ENCODE measurements at regions not wholly inside any gene's neighbourhood (a gene's known extent, or its start where the extent isn't known, plus 50 kb on each side); places are given as distances from the start of the nearest gene placed in this dataset.
"Not testable (repeated sequence)": the region's sequence is repeated elsewhere in the genome, so short reads cannot be mapped to it uniquely, and the experiment has no call there.

DNA sequence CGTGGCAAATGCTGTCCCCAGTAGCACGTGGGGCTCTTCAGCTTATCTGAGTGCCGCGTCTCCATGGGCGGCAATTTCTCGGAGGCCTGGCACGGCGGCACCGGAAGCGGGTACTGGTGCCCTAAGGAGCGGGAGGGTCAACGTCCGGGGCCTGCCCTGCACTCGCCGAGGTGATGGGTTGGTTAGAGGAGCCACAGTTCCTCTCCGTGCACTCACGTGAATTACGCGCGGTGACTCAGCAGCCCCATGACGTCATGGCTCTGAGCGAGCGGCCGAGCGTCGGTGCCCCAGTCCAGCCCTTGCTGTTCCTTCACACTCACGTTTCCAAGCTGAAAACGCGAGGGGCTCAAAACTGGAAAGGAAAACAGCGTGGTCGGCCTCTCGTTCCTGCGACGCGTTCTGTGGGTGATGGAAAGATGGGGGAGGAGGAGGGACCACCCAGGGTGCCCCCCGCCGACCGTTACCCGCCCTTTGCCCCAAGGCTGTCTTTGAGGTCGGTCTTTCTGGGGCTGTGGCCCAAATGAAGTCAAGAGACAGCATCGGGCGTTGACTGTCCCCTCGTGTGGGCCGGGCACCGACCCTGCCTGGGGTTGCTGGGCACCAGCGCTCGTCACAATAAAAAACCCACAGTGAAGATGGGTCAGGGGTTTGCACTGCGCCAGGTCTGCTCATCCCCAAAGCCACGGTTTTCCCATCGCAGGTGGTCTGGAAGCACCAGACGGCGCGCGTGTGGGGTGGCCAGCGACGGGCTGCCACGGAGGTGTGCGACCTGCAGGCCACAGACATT, 70.4 kb upstream of the CFAP46 start:
- in situ Hi-C loops (cut with MboI; ENCODE audit: low sequenced_read_pairs, unreplicated experiment): no loop called here
- DNase-seq (ENCODE audit: low spot score): no peak
- TF ChIP-seq, protein P1, sequence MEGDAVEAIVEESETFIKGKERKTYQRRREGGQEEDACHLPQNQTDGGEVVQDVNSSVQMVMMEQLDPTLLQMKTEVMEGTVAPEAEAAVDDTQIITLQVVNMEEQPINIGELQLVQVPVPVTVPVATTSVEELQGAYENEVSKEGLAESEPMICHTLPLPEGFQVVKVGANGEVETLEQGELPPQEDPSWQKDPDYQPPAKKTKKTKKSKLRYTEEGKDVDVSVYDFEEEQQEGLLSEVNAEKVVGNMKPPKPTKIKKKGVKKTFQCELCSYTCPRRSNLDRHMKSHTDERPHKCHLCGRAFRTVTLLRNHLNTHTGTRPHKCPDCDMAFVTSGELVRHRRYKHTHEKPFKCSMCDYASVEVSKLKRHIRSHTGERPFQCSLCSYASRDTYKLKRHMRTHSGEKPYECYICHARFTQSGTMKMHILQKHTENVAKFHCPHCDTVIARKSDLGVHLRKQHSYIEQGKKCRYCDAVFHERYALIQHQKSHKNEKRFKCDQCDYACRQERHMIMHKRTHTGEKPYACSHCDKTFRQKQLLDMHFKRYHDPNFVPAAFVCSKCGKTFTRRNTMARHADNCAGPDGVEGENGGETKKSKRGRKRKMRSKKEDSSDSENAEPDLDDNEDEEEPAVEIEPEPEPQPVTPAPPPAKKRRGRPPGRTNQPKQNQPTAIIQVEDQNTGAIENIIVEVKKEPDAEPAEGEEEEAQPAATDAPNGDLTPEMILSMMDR (IDR thresholded peaks at IDR 0.05; ENCODE audit: borderline replicate concordance, control extremely low read depth, extremely low read depth, insufficient read depth, missing control alignments): no peak

DNA sequence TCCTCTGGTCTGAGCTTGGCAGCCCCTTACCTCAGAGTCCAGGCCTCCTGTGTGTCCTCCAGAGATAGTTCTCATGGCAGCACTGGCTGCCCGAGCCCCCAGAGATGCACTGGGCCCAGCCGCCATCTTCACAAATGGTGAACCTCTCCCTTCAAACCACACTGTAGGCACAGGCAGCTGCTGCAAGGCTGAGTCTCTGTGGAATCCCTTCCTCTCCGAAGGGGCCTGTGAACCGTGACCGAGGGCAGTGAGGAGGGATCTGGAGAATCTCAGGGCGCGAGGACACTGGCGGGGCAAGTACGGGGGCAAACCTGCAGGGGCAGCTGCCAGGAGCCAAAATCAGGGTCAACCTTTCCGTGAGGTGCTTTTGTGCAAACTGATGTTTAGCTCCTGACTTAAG, 69.5 kb upstream of the CFAP46 start:
- no peak for DNase-seq (ENCODE audit: low spot score)
- TF ChIP-seq, protein P1 (IDR thresholded peaks at IDR 0.05; ENCODE audit: borderline replicate concordance, control extremely low read depth, extremely low read depth, insufficient read depth, missing control alignments): no peak
- in situ Hi-C loops (cut with MboI; ENCODE audit: low sequenced_read_pairs, unreplicated experiment): no loop called here

DNA sequence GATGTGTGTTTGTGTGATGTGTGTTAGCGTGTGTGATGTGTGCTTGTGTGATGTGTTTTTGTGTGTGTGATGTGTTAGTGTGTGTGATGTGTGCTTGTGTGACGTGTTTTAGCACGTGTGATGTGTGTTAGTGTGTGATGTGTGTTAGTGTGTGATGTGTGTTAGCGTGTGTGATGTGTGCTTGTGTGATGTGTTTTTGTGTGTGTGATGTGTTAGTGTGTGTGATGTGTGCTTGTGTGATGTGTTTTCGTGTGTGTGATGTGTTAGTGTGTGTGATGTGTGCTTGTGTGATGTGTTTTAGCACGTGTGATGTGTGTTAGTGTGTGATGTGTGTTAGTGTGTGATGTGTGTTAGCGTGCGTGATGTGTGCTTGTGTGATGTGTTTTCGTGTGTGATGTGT, 69.0 kb upstream of the CFAP46 start:
- DNase-seq (ENCODE audit: low spot score); in situ Hi-C loops (cut with MboI; ENCODE audit: low sequenced_read_pairs, unreplicated experiment): not testable (repeated sequence)

DNA sequence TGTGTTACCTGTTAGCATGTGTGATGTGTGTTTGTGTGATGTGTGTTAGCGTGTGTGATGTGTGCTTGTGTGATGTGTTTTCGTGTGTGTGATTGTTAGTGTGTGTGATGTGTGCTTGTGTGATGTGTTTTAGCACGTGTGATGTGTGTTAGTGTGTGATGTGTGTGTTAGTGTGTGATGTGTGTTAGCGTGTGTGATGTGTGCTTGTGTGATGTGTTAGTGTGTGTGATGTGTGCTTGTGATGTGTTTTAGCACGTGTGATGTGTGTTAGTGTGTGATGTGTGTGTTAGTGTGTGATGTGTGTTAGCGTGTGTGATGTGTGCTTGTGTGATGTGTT, 68.4 kb upstream of the CFAP46 start:
- DNase-seq (ENCODE audit: low spot score); in situ Hi-C loops (cut with MboI; ENCODE audit: low sequenced_read_pairs, unreplicated experiment): not testable (repeated sequence)

DNA sequence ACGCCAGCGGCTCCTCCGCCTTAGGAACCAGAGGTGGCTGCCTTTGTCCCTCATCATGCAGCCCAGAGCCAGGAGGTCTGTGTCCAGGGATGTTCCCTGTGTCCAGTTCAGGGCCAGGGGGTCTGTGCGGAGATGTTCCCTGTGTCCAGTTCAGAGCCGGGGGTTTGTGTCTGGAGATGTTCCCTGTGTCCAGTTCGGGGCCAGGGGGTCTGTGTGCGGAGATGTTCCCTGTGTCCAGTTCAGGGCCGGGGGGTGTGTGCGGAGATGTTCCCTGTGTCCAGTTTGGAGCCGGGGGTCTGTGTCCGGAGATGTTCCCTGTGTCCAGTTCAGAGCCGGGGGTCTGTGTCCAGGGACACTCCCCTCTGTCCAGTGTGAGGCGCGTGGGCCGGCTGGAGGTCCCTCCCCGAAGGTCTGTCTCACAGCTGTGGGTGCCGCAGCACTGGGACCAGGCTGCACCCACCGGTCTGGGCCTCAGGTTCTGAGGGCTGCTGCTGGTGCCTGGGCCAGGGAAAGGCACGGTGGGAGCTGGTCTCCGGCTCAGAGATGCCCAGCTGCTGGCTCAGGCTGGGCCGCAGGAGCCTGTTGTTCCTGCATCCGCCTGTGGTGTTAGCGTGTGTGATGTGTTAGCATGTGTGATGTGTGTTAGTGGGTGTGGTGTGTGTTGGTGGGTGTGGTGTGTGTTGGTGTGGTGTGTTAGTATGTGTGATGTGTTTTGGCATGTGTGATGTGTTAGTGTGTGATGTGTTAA, 67.9 kb upstream of the CFAP46 start:
- in situ Hi-C loops (cut with MboI; ENCODE audit: low sequenced_read_pairs, unreplicated experiment): no loop called here
- TF ChIP-seq, protein P1 (IDR thresholded peaks at IDR 0.05; ENCODE audit: borderline replicate concordance, control extremely low read depth, extremely low read depth, insufficient read depth, missing control alignments): no peak
- peak; percentile 49 for DNase-seq (ENCODE audit: low spot score)

DNA sequence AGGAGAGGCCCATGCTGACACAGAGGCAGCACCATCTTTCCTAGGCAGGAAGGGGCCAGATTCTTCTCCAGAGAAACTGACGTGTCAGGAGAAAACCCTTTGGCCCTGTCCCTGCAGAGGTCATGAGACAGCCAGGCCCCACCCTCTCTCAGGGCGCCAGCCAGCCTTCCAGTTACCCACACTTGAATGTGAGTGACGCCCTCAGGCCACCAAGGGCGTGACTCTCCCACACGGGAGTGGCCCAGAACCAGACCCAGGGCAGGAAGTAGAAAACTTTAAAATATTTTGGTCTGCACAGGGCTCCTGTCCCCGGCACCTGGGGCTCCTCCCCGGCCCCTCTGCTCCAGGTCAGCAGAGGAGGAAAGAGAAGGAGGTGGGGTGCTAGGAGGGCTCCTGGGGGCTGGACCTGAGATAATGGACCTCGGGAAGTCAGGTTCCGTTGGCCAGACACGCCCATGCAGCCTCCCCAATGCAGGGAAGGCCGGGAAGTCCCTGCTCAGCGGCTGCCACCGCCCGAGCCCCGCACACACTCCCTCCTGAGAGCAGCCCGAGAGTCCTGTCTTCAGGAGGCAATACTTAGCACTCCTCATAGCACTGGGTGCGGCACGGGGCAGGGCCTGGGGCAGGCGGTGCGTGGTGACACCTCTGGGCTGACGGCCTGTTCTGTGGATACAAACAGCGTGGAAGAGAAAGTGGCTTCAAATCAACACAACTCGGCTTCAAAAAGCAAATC, 67.0 kb upstream of the CFAP46 start:
- DNase-seq (ENCODE audit: low spot score): no peak
- TF ChIP-seq, protein P1 (IDR thresholded peaks at IDR 0.05; ENCODE audit: borderline replicate concordance, control extremely low read depth, extremely low read depth, insufficient read depth, missing control alignments): no peak
- in situ Hi-C loops (cut with MboI; ENCODE audit: low sequenced_read_pairs, unreplicated experiment): no loop called here

DNA sequence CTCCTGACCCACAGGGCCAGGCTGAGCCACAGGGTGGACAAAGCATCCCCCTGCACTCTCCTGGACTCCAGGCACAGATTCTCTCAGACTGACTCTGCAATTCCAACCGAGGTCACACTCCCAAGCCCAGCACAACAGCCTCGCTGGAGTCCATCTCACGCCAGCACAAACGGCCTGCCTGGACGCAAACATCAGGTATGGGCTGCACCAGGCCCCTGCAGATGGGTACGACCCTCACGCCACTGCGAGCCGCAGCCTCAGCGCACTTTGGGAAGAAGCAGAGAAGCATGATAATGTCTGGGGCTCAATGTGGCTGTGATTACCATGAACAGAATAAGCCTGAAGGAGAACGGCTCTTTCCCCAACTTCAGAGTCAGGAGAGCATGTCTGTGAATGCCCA, 66.4 kb upstream of the CFAP46 start:
- no peak for DNase-seq (ENCODE audit: low spot score)
- TF ChIP-seq, protein P1 (IDR thresholded peaks at IDR 0.05; ENCODE audit: borderline replicate concordance, control extremely low read depth, extremely low read depth, insufficient read depth, missing control alignments): no peak
- in situ Hi-C loops (cut with MboI; ENCODE audit: low sequenced_read_pairs, unreplicated experiment): no loop called here
